ENCODE measurements at regions not wholly inside any gene's neighbourhood (a gene's known extent, or its start where the extent isn't known, plus 50 kb on each side); places are given as distances from the start of the nearest gene placed in this dataset.
"Not testable (repeated sequence)": the region's sequence is repeated elsewhere in the genome, so short reads cannot be mapped to it uniquely, and the experiment has no call there.

DNA sequence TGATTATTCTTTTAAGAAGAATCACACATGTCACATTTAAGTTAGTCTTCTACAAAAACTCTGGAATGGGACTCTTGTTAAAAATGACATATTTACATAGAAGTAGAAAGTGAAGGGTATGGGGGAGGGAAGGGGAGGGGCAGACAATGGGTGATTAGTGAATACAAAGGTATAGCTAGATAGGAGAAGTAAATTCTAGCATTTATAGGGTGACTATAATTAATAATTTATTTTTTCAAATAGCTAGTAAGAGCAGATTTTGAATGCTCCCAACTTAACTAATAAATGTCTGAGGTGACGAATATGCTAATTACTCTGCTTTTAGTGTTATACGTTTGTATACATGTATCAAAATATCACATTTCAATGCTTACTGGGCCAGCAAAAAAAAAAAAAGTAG lies 59.4 kb downstream of the BLTP3B start:
- DNase-seq = no peak

- DNase-seq = not testable (repeated sequence)
These were observed 63.9 kb downstream of the BLTP3B start for GRCh38 chr12:100078777-100079176.

GRCh38 chr12:100077367-100077766 lies 65.3 kb downstream of the BLTP3B start:
- peak in 1 of 3 experiments; percentile 18 for DNase-seq

DNA sequence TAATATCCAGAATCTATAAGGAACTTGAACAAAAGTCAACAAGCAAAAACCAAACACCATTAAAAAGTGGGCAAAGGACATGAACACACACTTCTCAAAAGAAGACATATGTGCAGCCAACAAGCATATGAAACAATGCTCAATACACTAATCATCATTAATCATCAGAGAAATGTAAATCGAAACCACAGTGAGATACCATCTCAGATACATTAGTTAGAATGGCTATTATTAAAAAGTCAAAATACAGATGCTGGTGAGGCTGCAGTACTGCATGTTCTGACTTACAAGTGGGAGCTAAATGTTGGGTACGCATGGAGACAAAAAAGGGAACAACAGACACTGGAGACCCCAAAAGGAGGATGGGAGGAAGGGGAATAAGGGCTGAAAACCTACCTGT lies 67.1 kb downstream of the BLTP3B start:
- peak in 1 of 3 experiments; percentile 25 for DNase-seq

DNA sequence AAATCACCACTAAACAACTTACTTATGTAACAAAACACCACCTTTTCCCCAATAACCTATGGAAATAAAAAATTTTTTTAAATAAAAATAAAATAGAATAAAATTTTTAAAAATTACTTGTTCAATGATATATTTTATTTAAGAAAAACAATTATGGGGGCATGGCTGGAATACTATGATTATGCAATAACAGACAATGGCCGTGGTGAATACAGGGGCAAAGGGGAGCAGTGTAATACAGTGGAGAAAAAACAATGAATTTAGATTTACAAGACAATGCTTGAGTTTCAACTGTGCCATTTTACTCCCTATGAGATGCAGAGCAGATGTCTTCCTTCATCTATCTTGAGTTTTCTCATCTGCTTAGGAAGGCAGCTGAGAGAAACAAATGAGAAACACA lies 72.9 kb downstream of the BLTP3B start:
- DNase-seq = no peak

- no peak for DNase-seq
These were observed 74.4 kb downstream of the BLTP3B start for GRCh38 chr12:100068305-100068704.

- no peak for DNase-seq
These were observed 77.1 kb upstream of the ANKS1B start for GRCh38 chr12:100061814-100062213.

DNA sequence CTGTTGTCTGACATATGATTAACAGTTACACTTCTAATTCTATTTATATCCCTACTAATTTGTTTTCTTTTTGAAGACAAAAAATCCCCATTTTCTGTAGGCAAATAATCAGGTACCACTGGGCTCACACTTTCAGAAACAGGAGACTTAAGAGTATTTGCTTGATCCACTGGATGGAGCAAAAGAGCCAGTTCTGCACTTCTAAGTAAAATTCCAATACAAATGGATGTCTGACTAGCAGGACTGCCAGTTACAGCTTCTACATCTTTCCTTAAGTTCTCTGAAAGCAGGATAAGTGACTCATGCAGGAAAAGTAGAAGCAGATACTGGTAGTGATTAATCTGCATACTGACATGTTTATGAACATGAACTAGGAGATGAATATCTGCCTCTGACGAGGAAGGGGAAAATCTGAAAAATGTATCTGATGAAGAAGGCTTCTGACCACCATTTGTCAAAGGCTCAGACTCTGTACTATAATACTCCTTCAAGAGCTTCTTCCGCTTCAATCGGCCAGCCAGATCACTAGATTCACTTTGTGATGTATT lies 73.8 kb upstream of the ANKS1B start:
- DNase-seq = peak in 1 of 3 experiments; percentile 6

GRCh38 chr12:100046202-100046601 lies 61.5 kb upstream of the ANKS1B start:
- not testable (repeated sequence) for DNase-seq

DNA sequence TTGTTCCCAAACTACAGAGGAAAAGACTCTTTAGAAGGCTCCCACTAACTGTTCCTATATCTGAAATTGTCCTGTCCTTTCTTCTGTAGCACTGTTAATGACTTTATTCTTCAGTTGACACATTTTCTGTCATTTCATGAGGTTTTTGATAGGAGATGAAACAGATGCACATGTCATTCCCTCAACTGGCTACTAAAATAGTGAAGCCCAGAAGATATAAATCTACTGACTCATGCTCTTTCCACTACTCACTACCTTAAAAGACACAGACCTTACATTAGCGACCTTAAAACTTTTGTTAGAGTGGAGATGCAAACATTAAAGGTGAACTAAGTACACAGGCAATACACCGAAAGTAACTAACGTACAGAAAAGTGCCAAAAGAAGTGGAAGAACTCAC lies 59.5 kb upstream of the ANKS1B start:
- DNase-seq = no peak

DNA sequence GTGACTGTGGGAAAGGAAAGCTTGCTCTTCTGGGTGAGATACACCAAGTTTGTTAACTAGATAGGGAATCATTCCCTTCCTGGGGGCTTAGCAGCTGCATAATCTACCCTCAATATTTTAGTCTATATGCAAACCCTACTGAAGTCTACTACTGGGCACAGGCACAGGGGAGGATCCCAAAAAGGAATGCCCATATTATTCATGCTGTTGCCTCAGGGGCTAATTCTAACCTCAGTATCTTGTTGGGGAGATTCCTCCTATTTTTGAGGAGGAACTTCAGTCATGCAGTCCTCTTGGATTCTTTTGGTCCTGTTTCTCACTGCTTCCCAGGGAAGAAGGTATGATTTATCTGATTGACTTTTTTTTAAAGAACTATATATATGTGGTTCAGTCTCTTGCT lies 58.9 kb upstream of the ANKS1B start:
- DNase-seq = no peak
